Subcutaneous abdominal adipose tissue (tissue), 5 donors: ENCODE measurements at regions not wholly inside any gene's neighbourhood (a gene's known extent, or its start where the extent isn't known, plus 50 kb on each side); places are given as distances from the start of the nearest gene placed in this dataset.
"Not testable (repeated sequence)": the region's sequence is repeated elsewhere in the genome, so short reads cannot be mapped to it uniquely, and the experiment has no call there.

Source experiments
- H3K27ac ChIP-seq: one replicate; pipeline ENCODE4 v1.7.0; 2013; ENCODE audit warnings: low read depth, mild to moderate bottlenecking, inconsistent platforms, low read length, moderate library complexity
- H3K27me3 ChIP-seq, 5 donors: one replicate each; pipeline ENCODE4 v1.7.0; 2013; ENCODE audit warnings: low read length in 5 of 5, inconsistent platforms in 1 of 5; ENCODE audit not compliant: control insufficient read depth in 5 of 5, insufficient read depth in 4 of 5
- H3K36me3 ChIP-seq, 5 donors: one replicate each; pipeline ENCODE4 v1.7.0; 2013; ENCODE audit warnings: low read length in 5 of 5; ENCODE audit not compliant: control insufficient read depth in 5 of 5, insufficient read depth in 5 of 5
- H3K4me1 ChIP-seq, 5 donors: one replicate each; pipeline ENCODE4 v1.7.0; 2013; ENCODE audit warnings: low read length in 5 of 5, mild to moderate bottlenecking in 3 of 5, moderate library complexity in 1 of 5; ENCODE audit not compliant: control insufficient read depth in 5 of 5, insufficient read depth in 5 of 5
- H3K4me3 ChIP-seq, 5 donors: one replicate each; pipeline ENCODE4 v1.7.0; 2013; ENCODE audit warnings: low read length in 5 of 5, low read depth in 1 of 5
- H3K9ac ChIP-seq, 5 donors: one replicate each; pipeline ENCODE4 v1.7.0; 2013; ENCODE audit warnings: low read length in 5 of 5, mild to moderate bottlenecking in 4 of 5, moderate library complexity in 3 of 5
- H3K9me3 ChIP-seq, 5 donors: one replicate each; pipeline ENCODE4 v1.7.0; 2013; ENCODE audit warnings: low read length in 5 of 5; ENCODE audit not compliant: control insufficient read depth in 5 of 5
- donor health status: healthy.
- donor health status: healthy.
- donor health status: healthy.
- donor health status: healthy.
- donor health status: healthy.

- no peaks in the 10 kb centered on the region for H3K4me1 ChIP-seq
- H3K9me3 ChIP-seq = peaks cover 0 to 9% (median 9%) of the 10 kb centered on the region in 5 donors
- H3K36me3 ChIP-seq = no peaks in the 10 kb centered on the region
- no peaks in the 10 kb centered on the region for H3K27me3 ChIP-seq
- H3K4me3 ChIP-seq = no peak overlapping the region
- no peak overlapping the region for H3K27ac ChIP-seq
- no peak overlapping the region for H3K9ac ChIP-seq
Observed at GRCh38 chr13:54078271-54078870, 1049.8 kb downstream of the OLFM4 start.

GRCh38 chr13:54082309-54082708 is 1053.7 kb downstream of the OLFM4 start:
- H3K36me3 ChIP-seq, H3K9ac ChIP-seq, H3K27me3 ChIP-seq, H3K4me1 ChIP-seq, H3K9me3 ChIP-seq, H3K27ac ChIP-seq, H3K4me3 ChIP-seq: not testable (repeated sequence)

DNA sequence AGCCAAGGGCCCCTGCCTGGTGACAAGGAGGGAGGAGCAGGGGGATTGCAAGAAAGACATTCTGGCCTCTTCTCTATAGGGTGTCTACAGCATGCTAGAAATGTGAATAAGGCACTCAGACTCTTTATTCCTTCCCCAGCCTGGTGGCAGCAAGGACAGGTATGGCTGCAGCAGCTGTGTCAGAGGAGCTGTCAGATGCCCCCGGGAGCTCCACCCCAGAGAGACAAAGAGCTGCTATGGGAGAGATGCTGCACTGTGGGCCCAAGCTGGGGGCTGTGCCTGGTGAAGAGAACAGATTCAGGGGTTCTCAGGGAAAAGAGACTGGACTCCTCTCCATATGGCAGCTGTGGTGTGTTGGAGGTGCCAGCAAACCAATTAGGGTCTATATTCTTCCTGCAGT is 1063.3 kb downstream of the OLFM4 start:
- Histone ChIP-seq H3K27ac (no peak overlapping the region), H3K27me3 (no peaks in the 10 kb centered on the region), H3K36me3 (no peaks in the 10 kb centered on the region), H3K9me3 (peaks cover 0 to 6% (median 0%) of the 10 kb centered on the region in 5 donors), H3K9ac (no peak overlapping the region), H3K4me3 (no peak overlapping the region), H3K4me1 (no peaks in the 10 kb centered on the region)

DNA sequence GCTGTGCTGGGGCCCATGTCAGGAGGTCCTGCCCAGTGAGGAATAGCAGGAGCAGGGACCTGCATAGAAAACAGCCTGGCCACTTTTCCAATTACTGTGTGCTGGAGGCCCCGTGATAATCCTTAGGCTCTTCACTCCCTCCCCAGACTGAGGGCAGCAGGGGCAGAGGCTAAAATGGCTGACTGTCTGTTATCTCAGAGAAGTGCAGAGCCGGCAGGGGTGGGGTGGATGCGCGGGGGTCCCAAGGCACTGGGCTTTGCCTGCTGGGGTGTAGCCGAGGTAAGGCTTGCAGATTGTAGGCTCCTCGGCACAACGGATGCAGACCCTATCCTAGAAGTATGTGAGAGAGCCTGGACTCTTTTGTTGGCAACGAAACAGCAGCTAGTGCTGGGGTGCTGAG is 1064.1 kb downstream of the OLFM4 start:
- H3K36me3 ChIP-seq = no peaks in the 10 kb centered on the region
- H3K9me3 ChIP-seq = peaks cover 0 to 6% (median 0%) of the 10 kb centered on the region in 5 donors
- no peaks in the 10 kb centered on the region for H3K27me3 ChIP-seq
- no peak overlapping the region for H3K9ac ChIP-seq
- no peak overlapping the region for H3K27ac ChIP-seq
- H3K4me3 ChIP-seq = no peak overlapping the region
- H3K4me1 ChIP-seq = no peaks in the 10 kb centered on the region

GRCh38 chr13:54110597-54110996 is 1082.0 kb downstream of the OLFM4 start:
- no peak overlapping the region for H3K4me3 ChIP-seq
- no peaks in the 10 kb centered on the region for H3K27me3 ChIP-seq
- no peak overlapping the region for H3K27ac ChIP-seq
- H3K9me3 ChIP-seq = no peaks in the 10 kb centered on the region
- no peaks in the 10 kb centered on the region for H3K4me1 ChIP-seq
- no peaks in the 10 kb centered on the region for H3K36me3 ChIP-seq
- no peak overlapping the region for H3K9ac ChIP-seq

GRCh38 chr13:54124700-54125099 is 1096.1 kb downstream of the OLFM4 start:
- Histone ChIP-seq H3K27ac (no peak overlapping the region), H3K9me3 (no peaks in the 10 kb centered on the region), H3K4me3 (no peak overlapping the region), H3K36me3 (no peaks in the 10 kb centered on the region), H3K9ac (no peak overlapping the region), H3K27me3 (no peaks in the 10 kb centered on the region), H3K4me1 (no peaks in the 10 kb centered on the region)

DNA sequence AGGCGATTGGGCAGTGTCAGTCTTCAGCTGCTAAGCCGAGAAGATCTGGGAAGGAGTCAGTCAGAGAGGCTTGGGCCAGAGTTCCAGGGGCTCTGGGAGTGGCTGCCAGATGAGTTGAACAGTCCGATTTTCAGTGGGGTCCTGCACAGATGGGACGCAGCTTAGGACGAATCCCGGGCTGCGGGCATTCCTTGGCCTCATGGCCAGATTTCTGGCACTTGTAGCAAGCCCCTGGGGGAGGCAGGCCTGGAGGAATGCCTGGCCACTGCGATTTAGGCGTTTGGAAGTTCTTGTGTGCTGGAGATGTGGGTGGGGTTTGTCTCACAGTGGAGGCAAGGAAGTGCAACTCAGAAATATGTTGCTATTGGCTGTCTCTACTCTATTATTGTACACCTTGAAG is 1102.3 kb downstream of the OLFM4 start:
- not testable (repeated sequence) for H3K27me3 ChIP-seq, H3K9me3 ChIP-seq, H3K9ac ChIP-seq, H3K27ac ChIP-seq, H3K4me3 ChIP-seq, H3K36me3 ChIP-seq, H3K4me1 ChIP-seq

DNA sequence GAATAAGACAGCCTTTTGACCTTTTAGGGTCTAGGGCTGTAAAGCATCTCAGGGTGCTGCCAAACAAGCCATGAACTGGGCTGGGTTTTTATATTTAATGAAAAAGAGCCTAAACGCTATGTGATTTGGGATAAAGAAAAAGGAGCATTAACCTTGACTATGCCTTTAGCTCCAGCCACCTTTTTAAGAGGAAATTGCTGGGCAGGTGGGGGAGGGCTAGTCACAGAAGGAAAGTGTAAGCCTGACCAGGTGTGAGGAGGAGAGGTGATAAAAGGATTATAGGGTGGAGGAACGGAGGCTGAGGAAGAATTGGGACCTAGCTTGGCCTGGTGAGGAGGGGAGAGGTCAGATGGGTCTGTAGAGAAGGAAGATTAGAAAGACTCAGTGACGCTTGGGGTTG is 1102.8 kb downstream of the OLFM4 start:
- H3K9ac ChIP-seq, H3K4me3 ChIP-seq, H3K4me1 ChIP-seq, H3K27ac ChIP-seq, H3K27me3 ChIP-seq, H3K36me3 ChIP-seq, H3K9me3 ChIP-seq: not testable (repeated sequence)

- not testable (repeated sequence) for H3K27ac ChIP-seq, H3K27me3 ChIP-seq, H3K9me3 ChIP-seq, H3K4me1 ChIP-seq, H3K4me3 ChIP-seq, H3K9ac ChIP-seq, H3K36me3 ChIP-seq
Observed at GRCh38 chr13:54132127-54132526, 1103.5 kb downstream of the OLFM4 start.

- H3K4me3 ChIP-seq, H3K27me3 ChIP-seq, H3K9ac ChIP-seq: not testable (repeated sequence)
Observed at GRCh38 chr13:54132720-54133119, 1104.1 kb downstream of the OLFM4 start.

DNA sequence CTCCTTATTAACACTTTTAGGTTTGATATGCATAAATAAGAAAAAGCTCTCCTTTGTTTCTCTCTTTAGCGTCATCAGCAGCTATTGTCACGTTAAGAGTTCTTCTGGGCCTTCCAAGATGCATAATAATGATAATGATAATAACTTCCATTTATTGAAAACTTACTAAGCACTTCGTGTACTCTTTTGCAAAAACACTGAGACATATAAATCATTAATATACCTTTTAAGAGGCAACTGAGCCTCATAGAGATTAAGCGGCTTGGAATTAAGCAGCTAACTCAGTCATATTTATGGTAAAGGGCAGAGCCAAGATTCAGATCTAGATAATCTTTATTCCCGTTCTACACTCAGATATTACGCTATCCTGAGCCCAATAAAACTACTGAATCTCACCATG is 1105.1 kb downstream of the OLFM4 start:
- no peaks in the 10 kb centered on the region for H3K27me3 ChIP-seq
- no peaks in the 10 kb centered on the region for H3K4me1 ChIP-seq
- no peak overlapping the region for H3K4me3 ChIP-seq
- H3K9me3 ChIP-seq = peaks cover 0 to 2% (median 0%) of the 10 kb centered on the region in 5 donors
- no peak overlapping the region for H3K27ac ChIP-seq
- no peaks in the 10 kb centered on the region for H3K36me3 ChIP-seq
- no peak overlapping the region for H3K9ac ChIP-seq

More at GRCh38 chr13:54132720-54133119, 1104.1 kb downstream of the OLFM4 start:
- not testable (repeated sequence) for H3K36me3 ChIP-seq, H3K9me3 ChIP-seq, H3K4me1 ChIP-seq, H3K27ac ChIP-seq
